Stimulated activated CD4-positive, alpha-beta T cell treated with anti-CD3 and anti-CD28 coated beads, Interleukin-15, amount 100 ng/mL, for 48 hours (primary cell): ENCODE measurements at regions not wholly inside any gene's neighbourhood (a gene's known extent, or its start where the extent isn't known, plus 50 kb on each side); places are given as distances from the start of the nearest gene placed in this dataset.

ENCODE experiments used
- DNase-seq, 2 donors: peaks; one replicate each; pipeline ENCODE4 v3.0.0-alpha.2; 2020; ENCODE audit warnings: low read depth in 2 of 2

DNA sequence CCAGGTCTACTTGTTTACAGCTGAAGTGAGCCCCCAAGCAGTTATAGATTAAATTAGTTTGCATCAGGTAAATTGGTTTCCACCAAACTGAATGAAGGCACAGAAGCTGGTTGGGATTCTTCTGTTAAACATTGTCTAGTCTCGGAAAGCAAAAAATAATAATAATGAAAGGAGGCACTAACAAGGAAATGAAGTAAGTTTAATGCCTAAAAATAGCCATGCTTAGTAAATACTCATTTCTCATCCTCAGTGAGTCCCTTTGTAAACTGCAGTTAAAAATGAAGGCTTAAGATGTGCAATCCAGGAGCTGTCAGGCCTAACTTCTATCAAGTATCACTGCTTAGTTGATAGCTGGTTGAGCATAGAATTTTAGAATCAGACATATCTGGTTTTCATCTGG lies 113.5 kb downstream of the BTG1 start:
- DNase-seq = no peak

DNA sequence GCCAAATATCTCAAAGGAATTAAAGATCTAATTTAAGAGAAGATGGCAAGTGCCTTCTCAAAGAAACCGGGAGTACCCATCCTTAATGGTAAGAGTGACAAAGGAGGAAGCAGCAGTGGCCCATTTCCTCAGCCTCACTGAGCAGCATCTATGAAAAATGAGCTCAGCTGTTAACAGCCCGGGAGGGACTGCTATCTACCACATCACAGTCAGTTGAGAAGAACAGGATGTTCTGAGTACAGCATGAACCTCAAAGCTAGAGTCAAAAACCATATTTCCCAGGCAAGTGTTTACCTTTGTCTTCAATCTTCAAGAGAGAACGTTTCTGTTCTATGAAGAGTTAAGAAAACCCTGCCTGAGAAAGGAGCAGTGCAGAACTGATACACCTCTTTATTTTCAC lies 115.0 kb downstream of the BTG1 start:
- no peak for DNase-seq

DNA sequence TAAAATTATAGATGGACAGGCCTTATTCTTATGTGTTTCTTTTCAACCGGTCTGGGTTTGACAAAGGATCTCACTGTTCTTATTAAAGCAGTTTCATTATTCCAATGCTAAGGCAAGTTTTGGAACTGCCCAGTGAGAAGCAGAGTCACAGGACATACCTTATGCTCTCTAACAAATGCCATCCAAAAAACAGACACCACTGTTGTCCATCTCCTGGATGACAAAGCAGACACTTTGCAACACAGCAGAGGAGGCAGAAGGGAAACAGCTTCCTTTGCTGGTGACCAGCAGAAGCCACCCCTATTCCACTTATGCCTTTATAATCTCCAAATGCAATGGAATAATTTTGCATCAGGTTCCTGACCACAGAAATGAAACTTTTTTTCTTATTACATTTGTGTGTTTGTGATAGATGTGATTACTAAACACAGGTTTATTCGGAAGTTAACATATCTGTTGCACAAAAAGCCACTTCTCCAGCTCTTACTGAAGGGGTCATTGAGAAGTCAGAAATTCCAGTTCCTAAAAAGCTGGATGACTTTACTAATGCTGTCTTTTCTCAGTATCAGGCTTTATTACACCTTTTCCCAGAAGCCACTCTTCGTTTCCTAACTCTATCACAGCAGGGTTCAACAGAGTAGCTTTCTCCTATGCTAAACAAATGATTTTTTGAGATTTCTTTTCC lies 115.6 kb downstream of the BTG1 start:
- no peak for DNase-seq

DNA sequence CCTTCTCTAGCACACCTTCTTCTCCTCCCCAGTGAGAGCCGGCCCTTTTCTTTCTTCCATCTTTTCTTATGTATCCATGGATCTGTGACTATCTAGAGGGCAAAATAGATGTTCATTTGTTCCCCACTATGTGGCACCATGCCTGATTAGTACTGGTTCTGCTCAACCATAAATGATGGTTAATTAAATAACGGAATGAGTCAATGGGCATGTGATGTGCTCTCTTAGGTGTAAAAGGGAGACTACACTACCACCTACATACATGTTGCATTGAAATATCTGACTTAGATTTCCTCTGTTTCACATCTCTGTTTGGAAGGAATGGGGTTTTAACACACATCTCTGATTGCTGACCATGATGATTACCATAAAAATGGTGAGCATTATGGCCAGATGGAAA lies 116.5 kb downstream of the BTG1 start:
- DNase-seq = no peak

DNA sequence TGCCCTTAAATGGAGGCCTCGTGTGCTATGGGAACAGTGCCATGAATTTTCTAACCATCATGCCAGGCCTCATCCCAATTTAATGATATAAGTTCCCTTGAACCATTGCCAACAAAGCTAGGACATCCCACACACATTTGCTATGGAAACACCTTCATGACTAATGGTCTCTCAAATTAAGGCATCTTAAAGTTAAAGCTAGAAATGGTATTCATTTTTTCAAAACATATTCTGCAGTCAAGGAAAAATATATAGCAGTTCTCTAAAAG lies 117.3 kb downstream of the BTG1 start:
- DNase-seq = no peak

DNA sequence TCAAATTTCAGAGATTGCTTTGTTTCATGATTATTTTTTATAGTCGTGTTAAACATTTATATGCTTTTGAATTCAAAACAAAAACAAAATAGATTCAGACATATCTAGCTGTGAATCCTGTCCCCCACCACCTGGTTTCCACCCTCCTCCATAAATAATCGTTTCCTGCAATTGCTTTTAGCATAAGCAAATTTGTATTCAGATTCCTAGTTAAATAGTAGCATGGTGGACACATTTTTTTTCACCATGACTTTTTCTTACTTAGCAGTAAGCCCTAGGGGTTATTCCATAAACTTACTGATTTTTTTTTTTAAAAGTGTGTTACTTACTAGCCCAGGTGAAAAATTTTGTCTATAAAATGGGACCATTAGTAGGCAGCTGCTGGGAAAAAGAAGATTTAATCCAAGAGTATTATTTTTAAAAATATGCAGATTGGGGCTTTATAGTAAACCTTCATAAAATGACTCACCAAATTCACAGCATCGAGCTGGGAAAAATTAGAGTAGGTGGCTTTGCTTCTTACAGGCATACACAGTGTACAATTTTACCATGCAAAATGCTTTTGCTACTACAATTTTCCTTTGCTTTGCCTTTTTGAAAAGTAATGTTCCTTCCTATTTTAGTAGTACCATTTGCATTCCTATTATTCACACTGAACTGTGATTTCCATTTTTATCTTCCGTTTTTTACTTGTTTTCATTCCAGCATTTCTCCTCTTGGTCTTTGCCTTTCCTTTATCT lies 117.8 kb downstream of the BTG1 start:
- no peak for DNase-seq

DNA sequence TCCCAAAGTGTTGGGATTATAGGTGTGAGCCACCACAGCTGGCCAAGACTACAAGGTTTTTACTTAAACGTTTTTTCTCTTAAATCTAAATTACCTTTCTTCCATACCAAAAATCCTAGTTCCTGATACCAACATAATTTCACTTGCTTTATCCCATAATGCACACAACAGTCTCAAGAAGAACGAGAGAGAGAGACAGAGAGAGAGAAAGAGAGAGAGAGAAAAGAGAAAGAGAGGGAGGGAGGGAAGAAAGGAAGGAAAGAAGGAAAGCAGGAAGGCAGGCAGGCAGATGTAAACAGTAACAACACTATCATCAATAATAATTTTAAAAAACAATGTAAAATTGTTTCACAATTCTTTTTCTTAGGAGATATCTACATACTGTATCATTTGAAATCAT lies 118.4 kb downstream of the BTG1 start:
- no peak for DNase-seq

DNA sequence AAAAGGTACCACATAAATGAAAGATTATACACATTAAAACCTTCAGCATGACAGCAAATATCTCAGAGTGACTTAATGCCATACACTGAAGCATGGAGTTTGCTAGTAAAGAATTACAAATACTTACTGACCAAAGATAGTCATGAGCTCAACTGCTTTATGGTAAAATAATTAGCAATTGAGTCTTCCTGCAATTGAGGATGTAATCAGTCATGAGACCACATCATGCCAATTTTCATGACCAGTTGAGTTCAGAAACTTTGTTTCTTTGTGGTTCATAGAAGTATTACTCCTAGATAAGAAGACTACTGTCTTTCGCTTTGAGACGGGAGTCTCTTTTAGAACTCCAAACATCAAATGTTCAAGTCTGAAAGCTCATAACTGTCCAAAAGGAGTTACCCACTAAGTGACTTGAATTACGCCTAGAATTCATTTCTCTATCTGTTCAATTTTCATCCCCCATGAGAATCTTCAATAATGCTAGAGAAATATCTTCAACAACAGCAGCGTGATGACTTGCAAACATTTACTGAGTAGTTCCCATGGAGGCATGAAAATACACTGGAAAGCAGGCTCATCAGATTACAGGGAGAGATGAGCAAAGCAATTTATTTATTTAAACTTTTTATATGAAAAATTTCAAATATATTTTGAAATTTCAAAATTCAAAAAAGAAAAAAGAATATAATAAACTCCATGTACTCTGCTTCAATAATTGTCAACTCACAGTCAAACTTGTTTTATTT lies 120.0 kb downstream of the BTG1 start:
- DNase-seq = no peak

DNA sequence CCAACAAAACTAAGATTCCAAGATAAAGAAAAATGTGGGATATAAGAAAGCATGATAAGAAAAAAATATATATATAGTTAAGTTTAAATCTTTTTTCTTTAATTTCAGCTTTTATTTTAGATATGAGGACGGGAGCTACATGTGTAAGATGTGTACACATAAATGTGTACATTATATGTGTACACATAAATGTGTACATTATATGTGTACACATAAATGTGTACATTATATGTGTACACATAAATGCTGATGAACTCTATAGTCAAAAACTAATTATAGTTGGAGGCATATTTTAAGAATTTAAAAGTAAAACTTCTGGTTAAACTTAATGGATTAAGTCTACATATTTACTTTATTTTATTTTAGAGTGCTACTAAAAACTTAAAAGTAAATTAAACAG lies 123.6 kb downstream of the BTG1 start:
- DNase-seq = no peak

DNA sequence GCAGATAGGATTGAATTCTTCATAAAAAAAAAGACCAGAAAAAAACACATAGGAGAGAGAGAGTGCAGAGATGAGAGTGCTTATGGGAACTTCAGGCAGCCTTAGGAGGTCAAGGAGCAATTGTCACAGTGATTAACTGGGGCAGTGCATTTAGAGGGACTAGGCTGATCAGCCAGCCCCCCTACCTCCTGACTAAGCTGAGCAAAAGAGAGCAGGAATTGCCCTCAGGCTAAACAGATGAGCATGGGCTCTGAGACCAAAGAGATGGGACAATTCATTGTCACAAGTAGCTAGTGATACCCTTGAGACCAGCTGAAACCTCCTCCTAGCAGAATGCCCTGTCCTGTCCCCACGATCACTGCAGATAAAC lies 124.0 kb downstream of the BTG1 start:
- DNase-seq = no peak

DNA sequence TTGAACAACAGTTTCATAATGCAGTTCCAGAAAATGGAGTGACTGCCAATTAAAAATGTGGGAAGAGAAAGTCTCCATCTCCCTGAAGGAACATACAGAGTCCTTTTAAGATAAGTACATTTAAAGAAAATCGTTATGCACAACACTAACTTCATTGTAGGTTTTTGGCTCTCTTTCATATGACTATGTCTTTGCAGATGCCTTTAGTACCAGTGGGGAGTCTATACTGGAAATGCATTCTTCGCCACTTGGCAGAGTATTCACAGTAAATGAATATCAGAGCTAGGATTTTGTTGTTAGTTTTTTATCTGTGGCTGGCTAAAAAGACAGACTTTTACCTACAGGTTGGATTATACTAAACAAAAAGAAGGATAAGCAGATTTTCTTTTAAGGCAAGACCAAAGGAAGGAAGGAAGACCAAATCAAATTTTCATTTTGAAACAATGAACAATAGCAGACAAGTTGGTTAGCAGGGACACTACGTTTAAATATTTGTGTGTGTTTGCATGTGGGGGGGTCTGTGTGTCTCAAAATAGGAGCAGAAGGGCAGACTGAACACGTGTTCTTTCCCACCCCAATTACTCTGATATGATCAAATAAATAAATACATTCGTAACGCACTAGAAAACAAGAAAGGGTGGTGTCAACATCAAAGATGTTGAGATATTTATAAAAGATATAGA lies 124.5 kb downstream of the BTG1 start:
- DNase-seq = no peak

DNA sequence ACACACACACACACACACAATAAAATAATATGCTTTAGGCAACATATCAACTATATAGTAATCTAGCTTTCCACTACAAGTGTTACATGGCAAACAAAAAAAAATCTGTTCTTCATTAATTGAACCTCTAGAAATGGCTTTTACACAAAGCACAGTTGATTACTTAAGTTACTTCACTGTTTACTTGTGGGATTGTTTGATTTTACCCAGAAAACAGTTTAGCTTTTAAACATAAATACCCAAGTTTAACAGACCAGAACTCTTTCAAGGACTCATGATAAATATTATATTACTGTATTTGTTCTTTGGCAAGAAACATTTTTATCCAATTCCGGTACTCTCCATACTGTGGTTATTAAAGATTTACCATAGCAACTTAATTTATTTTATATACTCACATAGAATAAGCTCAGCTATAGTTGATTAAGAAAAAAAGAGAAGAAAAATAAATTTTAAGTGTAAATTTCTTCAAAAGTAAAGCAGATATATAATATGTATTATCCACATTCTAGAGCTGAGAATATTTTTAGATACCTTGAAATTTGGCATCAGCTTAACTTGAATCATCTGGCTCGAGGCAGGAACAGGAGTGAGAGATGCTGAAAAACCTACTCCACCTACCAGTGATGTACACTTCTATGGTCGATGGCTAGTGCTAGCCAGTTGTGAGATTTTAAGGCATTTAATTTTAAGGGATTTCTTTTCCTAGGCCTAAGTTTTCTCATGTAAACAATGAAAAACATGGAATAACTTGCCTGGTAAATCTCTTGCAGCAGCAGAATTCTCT lies 126.0 kb downstream of the BTG1 start:
- DNase-seq = no peak

DNA sequence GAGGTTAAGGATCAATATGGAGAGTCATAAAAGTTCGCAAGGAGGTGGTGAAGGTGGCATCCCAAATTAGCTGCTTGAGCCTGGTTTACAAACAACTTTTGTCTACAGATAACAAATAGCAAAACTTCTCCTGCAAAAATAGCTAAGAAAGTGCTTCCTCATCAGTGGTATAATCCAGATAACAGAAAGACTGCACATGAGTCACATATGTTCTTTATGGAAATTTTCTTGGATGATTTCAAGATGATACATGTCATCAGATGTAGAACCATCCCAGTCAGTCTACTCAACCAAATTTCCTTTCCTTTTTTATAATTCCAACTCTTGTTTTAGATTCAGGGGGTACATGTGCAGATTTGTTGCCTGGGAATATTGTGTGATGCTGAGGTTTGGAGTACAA lies 133.0 kb downstream of the BTG1 start:
- no peak for DNase-seq

DNA sequence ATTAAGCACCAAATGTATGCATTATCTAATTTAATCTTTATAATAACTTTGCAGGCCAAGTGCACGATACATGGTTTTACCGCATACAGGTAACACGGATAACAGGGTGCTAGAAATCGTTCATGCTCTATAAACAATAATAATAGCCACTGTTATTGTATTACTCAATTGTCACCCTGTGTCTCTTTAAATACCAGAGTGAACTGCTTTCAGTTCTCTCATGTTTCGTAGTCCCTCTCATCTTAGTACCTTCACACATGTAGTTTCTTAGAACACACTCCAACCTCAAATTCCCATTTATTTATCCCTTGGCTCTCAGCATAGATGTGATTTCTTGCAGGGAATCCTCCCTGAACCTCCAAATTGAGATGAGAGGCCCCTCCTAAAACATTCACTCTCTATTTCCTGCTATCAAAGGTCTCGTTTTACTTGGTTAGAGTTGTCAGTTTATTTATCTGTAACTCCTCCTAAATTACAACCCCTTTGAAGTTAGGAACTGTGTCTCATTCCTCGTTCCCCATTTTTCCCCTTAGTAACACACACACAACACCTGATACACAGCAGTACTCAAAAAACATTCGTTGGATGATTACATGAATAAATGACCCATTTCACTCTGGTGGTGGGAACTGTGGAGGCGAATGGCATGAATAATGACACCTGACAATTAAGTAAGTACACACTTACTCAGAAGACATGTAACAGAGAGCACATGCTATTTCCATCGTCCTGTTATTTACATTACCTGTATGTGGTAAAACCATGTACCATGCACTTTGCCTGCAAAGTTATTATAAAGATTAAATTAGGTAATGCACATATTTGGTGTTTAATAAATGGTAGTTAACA lies 134.6 kb downstream of the BTG1 start:
- DNase-seq = no peak

DNA sequence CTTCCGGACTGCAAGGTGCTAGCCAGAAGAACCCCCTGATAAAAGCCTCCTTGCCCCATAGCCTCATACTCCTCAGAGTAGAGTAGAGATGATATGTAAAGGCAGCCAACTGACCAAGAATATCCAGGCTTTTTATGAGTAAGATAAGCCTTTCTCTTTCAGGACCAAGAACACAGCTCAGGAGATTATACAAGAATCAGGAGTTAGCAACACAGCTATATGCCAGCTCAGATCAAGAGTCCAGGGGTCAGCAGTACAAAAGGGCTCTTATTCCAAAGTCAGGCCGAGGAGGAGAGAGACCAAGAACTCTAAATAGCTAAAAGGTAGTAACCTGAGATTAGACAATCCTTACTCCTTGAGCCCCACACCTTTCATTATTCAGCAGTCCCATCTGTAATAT lies 135.3 kb downstream of the BTG1 start:
- no peak for DNase-seq

DNA sequence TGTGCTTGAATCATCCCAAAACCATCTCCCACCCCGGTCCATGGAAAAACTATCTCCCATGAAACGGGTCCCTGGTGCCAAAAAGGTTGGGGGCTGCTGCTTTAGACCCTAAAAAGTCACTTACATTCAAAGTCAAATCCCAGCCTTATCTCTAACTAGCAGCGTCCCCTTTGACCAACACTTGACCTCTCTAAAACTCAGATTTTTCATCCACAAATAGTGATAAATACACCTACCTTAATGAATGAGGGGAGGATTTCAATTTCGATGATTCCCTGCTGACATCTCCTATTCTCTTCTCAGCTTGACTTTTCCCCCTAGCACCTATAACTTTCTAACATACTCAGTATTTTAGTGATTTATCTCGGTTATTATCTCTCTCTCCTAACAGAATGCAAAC lies 137.3 kb downstream of the BTG1 start:
- no peak for DNase-seq

DNA sequence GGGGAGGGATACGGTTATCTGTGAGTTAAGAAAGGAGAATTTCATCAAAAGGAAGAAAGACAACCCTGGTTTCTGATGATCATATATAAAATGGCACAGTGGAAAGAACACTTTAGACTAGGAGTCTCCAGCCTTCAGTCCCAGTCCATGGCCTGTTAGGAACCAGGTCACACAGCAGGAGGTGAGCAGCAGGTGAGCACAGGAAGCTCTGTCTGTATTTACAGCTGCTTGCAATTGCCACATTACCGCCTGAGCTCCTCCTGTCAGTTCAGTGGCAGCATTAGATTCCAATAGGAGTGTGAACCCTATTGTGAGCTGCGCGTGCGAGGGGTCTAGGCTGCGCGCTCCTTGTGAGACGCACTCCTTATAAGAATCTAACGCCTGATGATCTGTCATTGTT lies 137.9 kb downstream of the BTG1 start:
- no peak for DNase-seq

DNA sequence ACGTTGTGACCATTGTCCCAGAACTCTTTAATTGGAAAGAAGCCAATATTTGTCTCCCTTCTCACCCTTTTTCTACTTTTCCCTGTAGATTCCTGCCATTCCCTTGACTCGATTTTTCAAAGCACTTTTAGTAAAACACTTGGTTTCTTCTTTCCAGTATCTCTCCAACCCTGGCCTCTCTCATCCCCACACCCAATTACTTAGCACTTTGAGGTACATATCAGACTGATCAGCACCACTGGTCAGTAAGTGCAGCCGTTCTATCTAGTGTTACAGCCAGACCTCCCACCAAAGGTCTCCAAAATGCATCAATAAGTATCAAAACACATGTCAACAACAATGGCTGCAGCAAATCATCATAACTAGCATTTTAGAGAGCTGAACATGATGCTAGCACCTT lies 141.9 kb downstream of the BTG1 start:
- no peak for DNase-seq

DNA sequence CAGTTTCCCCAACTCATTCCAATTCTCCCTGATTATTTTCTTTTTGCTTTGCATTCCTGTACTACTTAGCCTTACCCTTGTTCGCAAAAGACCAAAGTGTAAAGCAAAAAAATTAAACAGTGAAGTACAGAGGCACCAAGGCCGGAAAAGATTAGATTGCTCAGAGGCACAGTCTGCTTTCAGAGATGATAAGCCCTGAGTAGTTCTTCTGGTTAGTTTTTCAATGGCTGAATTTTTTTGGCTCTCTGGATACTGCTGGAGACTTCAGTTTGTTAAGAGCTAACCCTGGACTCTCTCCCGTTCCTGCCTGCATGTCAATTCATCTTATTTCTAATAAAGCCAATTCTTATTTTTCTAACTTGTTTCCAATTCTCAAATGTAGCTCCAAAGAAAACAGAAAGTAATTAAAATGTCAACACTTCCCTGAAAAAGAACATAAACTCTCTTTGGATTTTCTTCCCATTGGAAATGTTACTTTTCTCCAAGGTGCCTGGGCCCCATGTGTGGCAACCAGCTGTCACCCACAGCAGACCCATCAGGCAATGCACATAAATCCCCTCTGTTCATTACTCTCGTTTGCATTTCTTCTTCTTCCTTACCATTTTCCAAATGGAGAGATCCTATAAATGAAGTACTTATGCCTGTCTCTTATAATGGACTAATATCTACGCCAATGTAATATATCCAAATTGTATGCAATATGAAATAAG lies 142.8 kb downstream of the BTG1 start:
- DNase-seq = no peak

DNA sequence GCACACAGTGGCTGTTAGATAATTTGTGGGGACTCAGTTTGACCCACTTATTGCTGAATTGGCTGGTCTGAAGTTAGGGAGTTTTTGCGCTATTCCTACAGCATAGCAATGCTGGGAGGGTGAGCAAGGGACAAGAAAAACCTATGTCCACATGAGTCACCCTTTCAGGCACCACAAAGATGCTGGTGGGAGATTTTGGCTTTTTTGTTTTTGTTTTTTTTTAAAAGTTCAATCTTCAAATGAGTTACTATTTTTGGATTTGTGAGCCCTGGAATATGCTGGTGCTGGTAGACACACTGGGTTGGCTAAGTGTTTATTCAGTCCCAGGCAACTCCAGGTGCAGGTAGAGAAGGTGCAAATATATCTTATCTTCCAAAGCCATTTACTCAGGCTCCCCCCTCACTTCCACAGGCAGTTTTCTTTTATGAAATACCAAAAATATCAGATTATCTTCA lies 143.4 kb downstream of the BTG1 start:
- no peak for DNase-seq
